ENCODE measurements at regions not wholly inside any gene's neighbourhood (a gene's known extent, or its start where the extent isn't known, plus 50 kb on each side); places are given as distances from the start of the nearest gene placed in this dataset.

GRCh38 chr1:238488401-238488800, 597.7 kb upstream of the ZP4 start:
- H3K36me3 Mint-ChIP-seq: no peaks in the 10 kb centered on the region
- H3K4me3 Mint-ChIP-seq: no peak overlapping the region
- Histone ChIP-seq H3K27ac (ENCODE audit: insufficient read depth, low read length, poor library complexity, severe bottlenecking) (no peak overlapping the region), H3K27me3 (ENCODE audit: control insufficient read depth, insufficient read depth, low read length) (no peaks in the 10 kb centered on the region), H3K9me3 (ENCODE audit: control insufficient read depth in 2 of 2, low read length in 2 of 2) (peaks cover 0 to 7% of the 10 kb centered on the region in 2 experiments), H3K4me1 (ENCODE audit: control insufficient read depth, insufficient read depth, low read length, poor library complexity, severe bottlenecking) (no peaks in the 10 kb centered on the region), H3K36me3 (ENCODE audit: control insufficient read depth, insufficient read depth, low read length) (no peaks in the 10 kb centered on the region), H3K4me3 (ENCODE audit: low read depth, low read length) (no peak overlapping the region)
- no peak overlapping the region for H3K27ac Mint-ChIP-seq
- H3K4me1 Mint-ChIP-seq: no peaks in the 10 kb centered on the region
- peaks cover 0 to 14% (median 3%) of the 10 kb centered on the region in 7 donors for H3K9me3 Mint-ChIP-seq
- ATAC-seq (ENCODE audit: low read depth in 2 of 2) (no peak), DNase-seq (no peak)
- H3K27me3 Mint-ChIP-seq: no peaks in the 10 kb centered on the region

GRCh38 chr1:238487931-238488330, 597.2 kb upstream of the ZP4 start:
- Mint-ChIP-seq H3K27me3 (no peaks in the 10 kb centered on the region), H3K9me3 (peaks cover 0 to 14% (median 3%) of the 10 kb centered on the region in 7 donors), H3K36me3 (no peaks in the 10 kb centered on the region), H3K4me1 (no peaks in the 10 kb centered on the region), H3K27ac (no peak overlapping the region), H3K4me3 (no peak overlapping the region)
- ATAC-seq (ENCODE audit: low read depth in 2 of 2): no peak
- Histone ChIP-seq H3K36me3 (ENCODE audit: control insufficient read depth, insufficient read depth, low read length) (no peaks in the 10 kb centered on the region), H3K27ac (ENCODE audit: insufficient read depth, low read length, poor library complexity, severe bottlenecking) (no peak overlapping the region), H3K4me1 (ENCODE audit: control insufficient read depth, insufficient read depth, low read length, poor library complexity, severe bottlenecking) (no peaks in the 10 kb centered on the region), H3K4me3 (ENCODE audit: low read depth, low read length) (no peak overlapping the region), H3K9me3 (ENCODE audit: control insufficient read depth in 2 of 2, low read length in 2 of 2) (peaks cover 0 to 7% of the 10 kb centered on the region in 2 experiments), H3K27me3 (ENCODE audit: control insufficient read depth, insufficient read depth, low read length) (no peaks in the 10 kb centered on the region)
- DNase-seq: no peak

- DNase-seq: no peak
- H3K36me3 Mint-ChIP-seq: no peaks in the 10 kb centered on the region
- no peaks in the 10 kb centered on the region for H3K4me1 Mint-ChIP-seq
- no peak overlapping the region for H3K4me3 ChIP-seq (ENCODE audit: low read depth, low read length)
- H3K36me3 ChIP-seq (ENCODE audit: control insufficient read depth, insufficient read depth, low read length): no peaks in the 10 kb centered on the region
- H3K4me3 Mint-ChIP-seq: no peak overlapping the region
- peaks cover 0 to 7% of the 10 kb centered on the region in 2 experiments for H3K9me3 ChIP-seq (ENCODE audit: control insufficient read depth in 2 of 2, low read length in 2 of 2)
- H3K27ac Mint-ChIP-seq: no peak overlapping the region
- no peaks in the 10 kb centered on the region for H3K27me3 ChIP-seq (ENCODE audit: control insufficient read depth, insufficient read depth, low read length)
- peaks cover 0 to 16% (median 4%) of the 10 kb centered on the region in 7 donors for H3K9me3 Mint-ChIP-seq
- no peak overlapping the region for H3K27ac ChIP-seq (ENCODE audit: insufficient read depth, low read length, poor library complexity, severe bottlenecking)
- no peaks in the 10 kb centered on the region for H3K27me3 Mint-ChIP-seq
- H3K4me1 ChIP-seq (ENCODE audit: control insufficient read depth, insufficient read depth, low read length, poor library complexity, severe bottlenecking): no peaks in the 10 kb centered on the region
- no peak for ATAC-seq (ENCODE audit: low read depth in 2 of 2)
Measured at GRCh38 chr1:238485912-238486209, 595.1 kb upstream of the ZP4 start.

GRCh38 chr1:238485057-238485911, 594.6 kb upstream of the ZP4 start:
- Mint-ChIP-seq H3K4me1 (no peaks in the 10 kb centered on the region), H3K9me3 (peaks cover 0 to 16% (median 5%) of the 10 kb centered on the region in 7 donors), H3K4me3 (no peak overlapping the region), H3K27me3 (no peaks in the 10 kb centered on the region), H3K27ac (peak overlapping the region in 1 of 3 donors; percentile 26), H3K36me3 (no peaks in the 10 kb centered on the region)
- no peaks in the 10 kb centered on the region for H3K36me3 ChIP-seq (ENCODE audit: control insufficient read depth, insufficient read depth, low read length)
- no peaks in the 10 kb centered on the region for H3K27me3 ChIP-seq (ENCODE audit: control insufficient read depth, insufficient read depth, low read length)
- H3K4me3 ChIP-seq (ENCODE audit: low read depth, low read length): no peak overlapping the region
- H3K27ac ChIP-seq (ENCODE audit: insufficient read depth, low read length, poor library complexity, severe bottlenecking): no peak overlapping the region
- H3K4me1 ChIP-seq (ENCODE audit: control insufficient read depth, insufficient read depth, low read length, poor library complexity, severe bottlenecking): no peaks in the 10 kb centered on the region
- peaks cover 0 to 7% of the 10 kb centered on the region in 2 experiments for H3K9me3 ChIP-seq (ENCODE audit: control insufficient read depth in 2 of 2, low read length in 2 of 2)
- ATAC-seq (ENCODE audit: low read depth in 2 of 2) (no peak), DNase-seq (no peak)

- Mint-ChIP-seq H3K4me1 (no peaks in the 10 kb centered on the region), H3K27me3 (no peaks in the 10 kb centered on the region)
Measured at GRCh38 chr1:238484121-238484520, 593.4 kb upstream of the ZP4 start.

GRCh38 chr1:238476841-238477240, 586.1 kb upstream of the ZP4 start:
- Histone ChIP-seq H3K4me1 (ENCODE audit: control insufficient read depth, insufficient read depth, low read length, poor library complexity, severe bottlenecking) (no peaks in the 10 kb centered on the region), H3K36me3 (ENCODE audit: control insufficient read depth, insufficient read depth, low read length) (no peaks in the 10 kb centered on the region), H3K9me3 (ENCODE audit: control insufficient read depth in 2 of 2, low read length in 2 of 2) (no peaks in the 10 kb centered on the region), H3K27me3 (ENCODE audit: control insufficient read depth, insufficient read depth, low read length) (no peaks in the 10 kb centered on the region), H3K4me3 (ENCODE audit: low read depth, low read length) (no peak overlapping the region), H3K27ac (ENCODE audit: insufficient read depth, low read length, poor library complexity, severe bottlenecking) (no peak overlapping the region)
- H3K4me1 Mint-ChIP-seq: no peaks in the 10 kb centered on the region
- H3K4me3 Mint-ChIP-seq: no peak overlapping the region
- no peak for ATAC-seq (ENCODE audit: low read depth in 2 of 2)
- H3K27ac Mint-ChIP-seq: no peak overlapping the region
- no peaks in the 10 kb centered on the region for H3K27me3 Mint-ChIP-seq
- no peaks in the 10 kb centered on the region for H3K36me3 Mint-ChIP-seq
- DNase-seq: no peak
- H3K9me3 Mint-ChIP-seq: peaks cover 0 to 14% (median 3%) of the 10 kb centered on the region in 7 donors

More at GRCh38 chr1:238484121-238484520, 593.4 kb upstream of the ZP4 start:
- H3K27ac Mint-ChIP-seq: no peak overlapping the region
- Histone ChIP-seq H3K27me3 (ENCODE audit: control insufficient read depth, insufficient read depth, low read length) (no peaks in the 10 kb centered on the region), H3K36me3 (ENCODE audit: control insufficient read depth, insufficient read depth, low read length) (no peaks in the 10 kb centered on the region), H3K4me1 (ENCODE audit: control insufficient read depth, insufficient read depth, low read length, poor library complexity, severe bottlenecking) (no peaks in the 10 kb centered on the region), H3K9me3 (ENCODE audit: control insufficient read depth in 2 of 2, low read length in 2 of 2) (peaks cover 0 to 7% of the 10 kb centered on the region in 2 experiments), H3K4me3 (ENCODE audit: low read depth, low read length) (no peak overlapping the region), H3K27ac (ENCODE audit: insufficient read depth, low read length, poor library complexity, severe bottlenecking) (no peak overlapping the region)
- DNase-seq (no peak), ATAC-seq (ENCODE audit: low read depth in 2 of 2) (no peak)
- no peak overlapping the region for H3K4me3 Mint-ChIP-seq
- peaks cover 0 to 19% (median 5%) of the 10 kb centered on the region in 7 donors for H3K9me3 Mint-ChIP-seq
- H3K36me3 Mint-ChIP-seq: no peaks in the 10 kb centered on the region

- no peak overlapping the region for H3K4me3 ChIP-seq (ENCODE audit: low read depth, low read length)
- H3K27me3 ChIP-seq (ENCODE audit: control insufficient read depth, insufficient read depth, low read length): no peaks in the 10 kb centered on the region
- no peak overlapping the region for H3K27ac ChIP-seq (ENCODE audit: insufficient read depth, low read length, poor library complexity, severe bottlenecking)
- Mint-ChIP-seq H3K36me3 (no peaks in the 10 kb centered on the region), H3K9me3 (peaks cover 0 to 11% (median 4%) of the 10 kb centered on the region in 7 donors), H3K27ac (no peak overlapping the region), H3K27me3 (no peaks in the 10 kb centered on the region), H3K4me1 (no peaks in the 10 kb centered on the region), H3K4me3 (no peak overlapping the region)
- peaks cover 0 to 3% of the 10 kb centered on the region in 2 experiments for H3K9me3 ChIP-seq (ENCODE audit: control insufficient read depth in 2 of 2, low read length in 2 of 2)
- H3K4me1 ChIP-seq (ENCODE audit: control insufficient read depth, insufficient read depth, low read length, poor library complexity, severe bottlenecking): no peaks in the 10 kb centered on the region
- ATAC-seq (ENCODE audit: low read depth in 2 of 2) (no peak), DNase-seq (no peak)
- H3K36me3 ChIP-seq (ENCODE audit: control insufficient read depth, insufficient read depth, low read length): no peaks in the 10 kb centered on the region
Measured at GRCh38 chr1:238475712-238476111, 585.0 kb upstream of the ZP4 start.

- Mint-ChIP-seq H3K36me3 (no peaks in the 10 kb centered on the region), H3K27ac (no peak overlapping the region), H3K27me3 (no peaks in the 10 kb centered on the region), H3K4me3 (no peak overlapping the region), H3K9me3 (peaks cover 0 to 10% (median 4%) of the 10 kb centered on the region in 7 donors), H3K4me1 (no peaks in the 10 kb centered on the region)
- ATAC-seq (ENCODE audit: low read depth in 2 of 2): no peak
- no peak for DNase-seq
- Histone ChIP-seq H3K27ac (ENCODE audit: insufficient read depth, low read length, poor library complexity, severe bottlenecking) (no peak overlapping the region), H3K9me3 (ENCODE audit: control insufficient read depth in 2 of 2, low read length in 2 of 2) (peaks cover 1 to 3% of the 10 kb centered on the region in 2 experiments), H3K36me3 (ENCODE audit: control insufficient read depth, insufficient read depth, low read length) (no peaks in the 10 kb centered on the region), H3K4me3 (ENCODE audit: low read depth, low read length) (no peak overlapping the region), H3K27me3 (ENCODE audit: control insufficient read depth, insufficient read depth, low read length) (no peaks in the 10 kb centered on the region), H3K4me1 (ENCODE audit: control insufficient read depth, insufficient read depth, low read length, poor library complexity, severe bottlenecking) (no peaks in the 10 kb centered on the region)
Measured at GRCh38 chr1:238474263-238474662, 583.5 kb upstream of the ZP4 start.

All from CD4-positive, CD25-positive, alpha-beta regulatory T cell (primary cell).